PC-9 (cell line): ENCODE measurements at regions not wholly inside any gene's neighbourhood (a gene's known extent, or its start where the extent isn't known, plus 50 kb on each side); places are given as distances from the start of the nearest gene placed in this dataset.

Experiments used
- CTCF ChIP-seq: fragments of 200-600 bp; sonication (generic); conservative IDR thresholded peaks from 2 replicates; pipeline ENCODE4 v1.6.1; 2017; ENCODE audit warnings: mixed run types, antibody characterized with exemption, mild to moderate bottlenecking, moderate library complexity
- EZH2 ChIP-seq: fragments of 200-600 bp; sonication (generic); IDR thresholded peaks from 2 replicates; pipeline ENCODE4 v1.8.0; 2017; ENCODE audit warnings: antibody characterized with exemption, low read depth

GRCh38 chr12:131274061-131274460, 320.4 kb downstream of the ADGRD1 start:
- no peak for TF ChIP-seq CTCF
- no peak for TF ChIP-seq EZH2
